ENCODE measurements at regions not wholly inside any gene's neighbourhood (a gene's known extent, or its start where the extent isn't known, plus 50 kb on each side); places are given as distances from the start of the nearest gene placed in this dataset.
"Not testable (repeated sequence)": the region's sequence is repeated elsewhere in the genome, so short reads cannot be mapped to it uniquely, and the experiment has no call there.

DNA sequence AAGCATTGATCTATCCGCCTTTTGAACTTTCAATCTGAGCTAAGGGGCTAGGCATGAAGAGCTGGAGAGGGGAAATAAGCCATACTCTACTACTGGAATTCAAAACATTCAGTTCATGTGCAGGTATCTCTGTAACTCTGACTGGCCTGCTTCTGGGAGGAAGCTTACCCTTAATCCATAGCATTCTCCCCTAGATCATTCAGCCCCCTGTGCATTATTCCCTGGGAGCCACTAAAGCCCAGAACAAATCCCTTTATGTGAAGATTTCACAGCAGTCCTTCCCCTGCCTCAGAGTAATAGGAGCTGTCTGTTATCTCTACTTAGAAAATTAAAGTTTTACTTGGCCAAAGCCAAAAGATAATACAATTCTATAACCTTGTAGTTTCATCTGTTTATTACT lies 300.7 kb downstream of the SEC16B start:
- no peak overlapping the region for H3K4me3 ChIP-seq (ENCODE audit: low read depth, low read length)
- H3K27ac ChIP-seq (ENCODE audit: low read depth, low read length) = no peak overlapping the region
- no peaks in the 10 kb centered on the region for H3K36me3 ChIP-seq (ENCODE audit: control insufficient read depth, insufficient read depth, low read length)
- H3K27me3 ChIP-seq (ENCODE audit: control insufficient read depth, insufficient read depth, low read length) = no peaks in the 10 kb centered on the region
- no peaks in the 10 kb centered on the region for H3K4me1 ChIP-seq (ENCODE audit: control insufficient read depth, insufficient read depth, low read length)
- H3K9ac ChIP-seq (ENCODE audit: low read length) = no peak overlapping the region
- H3K9me3 ChIP-seq (ENCODE audit: control insufficient read depth, insufficient read depth, low read depth, low read length) = no peaks in the 10 kb centered on the region

DNA sequence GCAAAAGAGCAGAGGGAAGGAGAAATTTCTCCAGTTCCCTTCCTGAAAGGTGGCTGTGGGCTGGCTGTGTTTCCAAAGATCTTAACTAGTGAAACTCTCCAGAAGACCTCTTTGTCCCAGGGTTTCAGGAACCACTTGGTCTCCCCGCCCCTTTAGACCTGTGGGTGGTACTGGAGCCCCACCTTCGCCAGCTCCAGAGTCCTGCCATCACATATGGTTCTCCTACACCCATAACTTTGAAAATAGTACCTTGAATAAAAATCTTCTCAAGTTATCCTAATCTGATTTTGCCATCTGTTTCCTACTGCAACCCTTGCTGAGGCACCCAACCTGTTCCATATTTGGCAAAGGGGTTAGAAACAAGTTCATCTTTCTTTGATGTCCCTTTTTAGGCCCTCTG lies 303.9 kb downstream of the SEC16B start:
- Histone ChIP-seq H3K27me3 (ENCODE audit: control insufficient read depth, insufficient read depth, low read length) (no peaks in the 10 kb centered on the region), H3K9ac (ENCODE audit: low read length) (no peak overlapping the region)

DNA sequence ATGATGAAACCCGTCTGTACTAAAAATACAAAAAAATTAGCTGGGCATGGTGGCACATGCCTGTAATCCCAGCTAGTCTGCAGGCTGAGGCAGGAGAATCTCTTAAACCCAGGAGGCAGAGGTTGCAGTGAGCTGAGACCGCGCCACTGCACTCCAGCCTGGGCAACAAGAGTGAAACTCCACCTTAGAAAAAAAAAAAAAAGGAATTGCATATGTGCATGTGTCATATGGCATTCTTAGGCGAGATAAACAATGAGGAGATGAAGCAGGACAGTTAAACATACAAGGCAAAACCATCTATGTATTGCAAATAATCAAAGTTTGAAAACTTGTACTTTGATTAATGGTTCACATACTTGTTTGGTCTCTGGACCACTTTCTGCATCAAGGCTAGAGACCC lies 305.1 kb downstream of the SEC16B start:
- not testable (repeated sequence) for H3K27ac ChIP-seq (ENCODE audit: low read depth, low read length); H3K9ac ChIP-seq (ENCODE audit: low read length); H3K27me3 ChIP-seq (ENCODE audit: control insufficient read depth, insufficient read depth, low read length); H3K9me3 ChIP-seq (ENCODE audit: control insufficient read depth, insufficient read depth, low read depth, low read length); H3K36me3 ChIP-seq (ENCODE audit: control insufficient read depth, insufficient read depth, low read length); H3K4me3 ChIP-seq (ENCODE audit: low read depth, low read length); H3K4me1 ChIP-seq (ENCODE audit: control insufficient read depth, insufficient read depth, low read length)

More for the DNA sequence above, 303.9 kb downstream of the SEC16B start:
- no peaks in the 10 kb centered on the region for H3K4me1 ChIP-seq (ENCODE audit: control insufficient read depth, insufficient read depth, low read length)
- H3K9me3 ChIP-seq (ENCODE audit: control insufficient read depth, insufficient read depth, low read depth, low read length) = no peaks in the 10 kb centered on the region
- no peak overlapping the region for H3K4me3 ChIP-seq (ENCODE audit: low read depth, low read length)
- H3K27ac ChIP-seq (ENCODE audit: low read depth, low read length) = no peak overlapping the region
- no peaks in the 10 kb centered on the region for H3K36me3 ChIP-seq (ENCODE audit: control insufficient read depth, insufficient read depth, low read length)

DNA sequence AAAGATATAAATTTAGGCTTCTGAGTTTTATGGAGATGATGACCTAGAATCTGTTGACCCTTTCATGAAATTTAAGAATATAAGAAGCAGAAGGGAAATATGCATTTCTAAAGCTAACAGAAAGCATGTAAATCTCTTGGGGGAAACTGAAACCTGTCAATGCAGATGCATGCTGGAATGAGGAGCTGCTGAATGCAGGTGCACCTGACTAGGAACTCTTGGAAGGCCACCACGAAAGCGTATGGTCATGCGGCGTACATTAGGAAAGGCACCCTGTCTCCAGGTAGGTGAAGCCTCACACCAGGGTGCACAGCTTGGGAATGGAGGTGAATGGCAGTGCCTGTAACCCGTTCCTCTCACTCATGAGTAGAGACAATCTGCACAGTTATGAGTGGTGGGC lies 309.7 kb downstream of the SEC16B start:
- H3K9ac ChIP-seq (ENCODE audit: low read length) = no peak overlapping the region
- no peak overlapping the region for H3K27ac ChIP-seq (ENCODE audit: low read depth, low read length)
- H3K27me3 ChIP-seq (ENCODE audit: control insufficient read depth, insufficient read depth, low read length) = no peaks in the 10 kb centered on the region
- H3K4me3 ChIP-seq (ENCODE audit: low read depth, low read length) = no peak overlapping the region
- no peaks in the 10 kb centered on the region for H3K9me3 ChIP-seq (ENCODE audit: control insufficient read depth, insufficient read depth, low read depth, low read length)
- H3K4me1 ChIP-seq (ENCODE audit: control insufficient read depth, insufficient read depth, low read length) = peaks cover 8% of the 10 kb centered on the region; the same call in 1 of the 2 replicates
- no peaks in the 10 kb centered on the region for H3K36me3 ChIP-seq (ENCODE audit: control insufficient read depth, insufficient read depth, low read length)

DNA sequence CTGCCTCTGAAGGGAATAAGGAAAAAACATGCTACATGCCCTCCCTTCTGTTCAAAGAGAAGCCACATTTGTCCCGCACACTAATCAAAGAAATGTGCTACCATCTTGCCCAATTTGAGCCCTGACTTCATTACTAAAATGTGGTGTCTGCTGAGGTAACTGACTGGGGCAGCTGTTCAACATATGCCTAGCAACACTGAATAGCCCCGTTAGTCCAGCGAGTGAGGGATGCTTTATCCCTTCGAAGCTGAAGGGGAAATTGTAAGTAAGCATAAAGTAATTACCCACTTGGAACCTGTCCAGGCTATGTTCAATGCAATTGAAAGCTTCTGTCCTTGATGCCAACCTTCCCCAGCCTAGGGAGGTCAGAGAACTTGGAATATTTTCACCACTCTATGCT lies 310.6 kb downstream of the SEC16B start:
- Histone ChIP-seq H3K4me3 (ENCODE audit: low read depth, low read length) (no peak overlapping the region), H3K9me3 (ENCODE audit: control insufficient read depth, insufficient read depth, low read depth, low read length) (no peaks in the 10 kb centered on the region), H3K27me3 (ENCODE audit: control insufficient read depth, insufficient read depth, low read length) (no peaks in the 10 kb centered on the region), H3K4me1 (ENCODE audit: control insufficient read depth, insufficient read depth, low read length) (peaks cover 8% of the 10 kb centered on the region; the same call in 1 of the 2 replicates), H3K36me3 (ENCODE audit: control insufficient read depth, insufficient read depth, low read length) (no peaks in the 10 kb centered on the region), H3K27ac (ENCODE audit: low read depth, low read length) (no peak overlapping the region), H3K9ac (ENCODE audit: low read length) (no peak overlapping the region)

DNA sequence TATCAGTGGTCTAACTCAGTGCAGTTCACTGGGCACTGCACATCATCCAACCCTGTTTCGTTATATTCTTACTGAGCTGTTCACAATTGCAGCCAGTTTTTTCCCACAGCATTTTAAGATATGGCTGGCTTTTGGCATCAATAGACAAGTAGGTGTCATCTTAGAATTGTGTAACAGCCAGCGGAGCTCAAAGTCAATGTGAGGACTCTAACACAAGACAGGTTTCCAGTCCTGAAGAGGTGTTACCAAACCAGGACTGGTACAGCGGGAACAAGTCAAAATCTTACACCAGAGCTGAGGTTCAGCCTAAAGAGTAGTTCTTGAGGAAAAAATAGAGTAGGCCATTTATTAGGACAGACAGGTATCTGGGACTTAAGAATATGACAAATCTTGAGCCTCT lies 313.3 kb downstream of the SEC16B start:
- Histone ChIP-seq H3K36me3 (ENCODE audit: control insufficient read depth, insufficient read depth, low read length) (no peaks in the 10 kb centered on the region), H3K9me3 (ENCODE audit: control insufficient read depth, insufficient read depth, low read depth, low read length) (no peaks in the 10 kb centered on the region), H3K4me3 (ENCODE audit: low read depth, low read length) (no peak overlapping the region), H3K27me3 (ENCODE audit: control insufficient read depth, insufficient read depth, low read length) (no peaks in the 10 kb centered on the region), H3K4me1 (ENCODE audit: control insufficient read depth, insufficient read depth, low read length) (peaks cover 8% of the 10 kb centered on the region; the same call in 1 of the 2 replicates), H3K27ac (ENCODE audit: low read depth, low read length) (no peak overlapping the region), H3K9ac (ENCODE audit: low read length) (no peak overlapping the region)

DNA sequence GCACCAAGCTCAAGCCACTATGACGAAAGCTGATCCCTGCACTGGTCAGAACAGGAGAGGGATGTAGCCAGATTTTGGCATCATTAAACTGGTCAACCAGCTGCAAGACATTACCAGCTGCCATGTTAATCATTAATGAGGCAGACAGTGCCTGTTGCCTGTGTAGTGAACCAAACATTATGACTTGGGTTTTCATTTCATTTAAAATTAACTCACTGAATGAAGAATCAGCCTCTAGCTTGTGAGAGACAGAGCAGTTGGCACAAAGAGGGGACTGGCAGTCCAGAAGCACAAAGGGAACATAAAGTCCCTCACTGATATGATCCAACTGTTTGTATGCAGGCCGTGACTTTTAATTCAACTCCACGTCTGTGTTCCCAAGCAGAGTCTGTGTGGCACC lies 318.9 kb downstream of the SEC16B start:
- H3K36me3 ChIP-seq (ENCODE audit: control insufficient read depth, insufficient read depth, low read length) = no peaks in the 10 kb centered on the region
- H3K27me3 ChIP-seq (ENCODE audit: control insufficient read depth, insufficient read depth, low read length) = no peaks in the 10 kb centered on the region
- no peaks in the 10 kb centered on the region for H3K9me3 ChIP-seq (ENCODE audit: control insufficient read depth, insufficient read depth, low read depth, low read length)
- H3K27ac ChIP-seq (ENCODE audit: low read depth, low read length) = no peak overlapping the region
- H3K9ac ChIP-seq (ENCODE audit: low read length) = no peak overlapping the region
- H3K4me3 ChIP-seq (ENCODE audit: low read depth, low read length) = no peak overlapping the region
- peaks cover 15% of the 10 kb centered on the region; the same call in 1 of the 2 replicates for H3K4me1 ChIP-seq (ENCODE audit: control insufficient read depth, insufficient read depth, low read length)

DNA sequence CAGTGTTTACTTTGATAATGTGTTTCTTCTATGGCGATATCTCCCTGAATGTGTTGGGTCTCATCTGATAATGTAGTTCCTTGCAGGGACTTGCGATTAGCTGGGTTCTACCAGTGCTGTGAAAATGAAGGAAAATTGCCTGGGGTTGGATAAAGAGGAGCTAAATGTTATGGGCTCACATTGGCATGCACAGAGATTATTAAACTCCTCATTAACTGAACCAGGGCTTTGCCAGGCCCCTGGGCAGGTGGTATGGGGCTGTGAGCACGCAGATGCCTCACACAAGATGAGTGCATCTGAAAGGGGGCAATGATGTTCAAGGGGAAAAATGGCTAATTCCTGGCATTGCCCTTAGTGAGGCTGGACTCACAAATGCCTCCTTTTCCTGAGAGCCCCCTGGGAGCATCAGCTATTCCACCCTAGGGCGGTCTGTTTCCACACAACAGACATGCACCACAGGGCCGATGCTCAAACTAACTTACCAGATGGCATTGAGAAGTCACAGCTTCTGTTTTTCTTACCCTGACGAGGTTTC lies 321.1 kb downstream of the SEC16B start:
- no peaks in the 10 kb centered on the region for H3K36me3 ChIP-seq (ENCODE audit: control insufficient read depth, insufficient read depth, low read length)
- no peak overlapping the region for H3K4me3 ChIP-seq (ENCODE audit: low read depth, low read length)
- no peak overlapping the region for H3K9ac ChIP-seq (ENCODE audit: low read length)
- no peak overlapping the region for H3K27ac ChIP-seq (ENCODE audit: low read depth, low read length)
- H3K4me1 ChIP-seq (ENCODE audit: control insufficient read depth, insufficient read depth, low read length) = peaks cover 10% of the 10 kb centered on the region; the same call in 1 of the 2 replicates
- no peaks in the 10 kb centered on the region for H3K27me3 ChIP-seq (ENCODE audit: control insufficient read depth, insufficient read depth, low read length)
- H3K9me3 ChIP-seq (ENCODE audit: control insufficient read depth, insufficient read depth, low read depth, low read length) = no peaks in the 10 kb centered on the region

DNA sequence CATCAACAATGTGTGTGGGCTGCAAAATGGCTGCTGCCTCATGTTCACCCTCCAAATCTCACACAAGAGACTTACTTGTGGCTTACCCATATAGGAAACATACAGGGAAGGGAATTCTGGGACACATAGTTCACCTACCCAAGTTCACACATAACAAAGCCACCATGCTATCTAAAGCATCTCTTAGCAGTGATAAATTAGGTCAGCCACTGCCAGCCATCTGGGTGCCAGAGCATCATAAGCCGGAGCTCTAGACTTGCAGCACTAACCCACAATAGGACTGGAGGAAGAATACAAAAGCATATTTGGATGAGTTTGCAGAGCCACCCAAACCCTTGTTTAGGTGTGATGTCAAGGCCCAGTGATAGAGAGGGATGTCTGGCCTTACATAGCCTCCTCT lies 321.7 kb downstream of the SEC16B start:
- Histone ChIP-seq H3K9ac (ENCODE audit: low read length) (no peak overlapping the region), H3K4me1 (ENCODE audit: control insufficient read depth, insufficient read depth, low read length) (peaks cover 10% of the 10 kb centered on the region; the same call in 1 of the 2 replicates), H3K36me3 (ENCODE audit: control insufficient read depth, insufficient read depth, low read length) (no peaks in the 10 kb centered on the region), H3K27ac (ENCODE audit: low read depth, low read length) (no peak overlapping the region), H3K9me3 (ENCODE audit: control insufficient read depth, insufficient read depth, low read depth, low read length) (no peaks in the 10 kb centered on the region), H3K4me3 (ENCODE audit: low read depth, low read length) (no peak overlapping the region), H3K27me3 (ENCODE audit: control insufficient read depth, insufficient read depth, low read length) (no peaks in the 10 kb centered on the region)

DNA sequence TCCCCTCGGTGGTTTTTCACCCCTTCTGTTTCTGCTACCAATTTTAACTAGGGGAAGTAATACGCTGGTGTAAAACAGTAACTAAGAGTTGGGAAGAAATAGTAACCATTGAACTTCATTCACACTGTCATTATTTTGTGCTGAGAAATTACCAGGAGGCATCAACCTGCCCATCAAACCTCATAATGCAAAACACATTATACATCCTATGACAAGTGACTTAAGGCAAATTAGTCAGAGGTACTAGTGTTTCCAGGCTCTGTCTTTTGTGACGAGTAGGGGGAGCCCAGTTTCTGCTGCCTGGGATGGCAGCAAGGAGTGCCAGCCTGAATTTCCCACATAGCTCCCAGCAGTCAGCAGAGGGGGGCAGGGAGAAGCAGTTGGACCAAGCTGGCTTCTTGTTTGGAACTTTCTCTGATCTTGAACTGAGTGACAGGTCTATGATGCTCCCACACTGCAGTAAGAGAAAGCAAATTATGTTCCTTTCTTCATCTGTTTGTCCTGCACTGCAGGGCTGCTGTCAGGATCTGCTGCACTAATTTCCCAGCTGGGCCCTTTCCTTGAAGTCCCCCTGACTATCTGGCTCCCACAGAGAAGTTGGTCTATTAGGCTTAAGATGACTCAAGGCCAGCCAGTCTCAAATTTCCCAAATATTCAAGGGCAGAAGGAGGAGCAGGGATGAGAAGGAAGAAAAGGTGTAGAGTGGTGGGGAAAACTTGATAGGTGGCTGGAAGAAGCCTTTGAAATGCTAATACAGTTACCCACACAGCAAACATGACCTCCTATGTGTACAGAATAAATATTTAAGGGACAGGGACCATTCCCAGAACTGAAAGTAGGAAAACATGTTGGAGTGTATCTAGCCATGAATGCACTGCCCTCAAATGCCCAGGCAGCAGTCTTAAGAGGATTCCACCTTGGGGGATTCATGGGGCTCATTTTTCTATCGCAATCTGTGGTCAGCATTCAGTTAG lies 322.8 kb downstream of the SEC16B start:
- Histone ChIP-seq H3K9ac (ENCODE audit: low read length) (no peak overlapping the region), H3K4me3 (ENCODE audit: low read depth, low read length) (no peak overlapping the region), H3K36me3 (ENCODE audit: control insufficient read depth, insufficient read depth, low read length) (no peaks in the 10 kb centered on the region), H3K4me1 (ENCODE audit: control insufficient read depth, insufficient read depth, low read length) (peaks cover 10% of the 10 kb centered on the region; the same call in 1 of the 2 replicates), H3K9me3 (ENCODE audit: control insufficient read depth, insufficient read depth, low read depth, low read length) (no peaks in the 10 kb centered on the region), H3K27ac (ENCODE audit: low read depth, low read length) (no peak overlapping the region), H3K27me3 (ENCODE audit: control insufficient read depth, insufficient read depth, low read length) (no peaks in the 10 kb centered on the region)

DNA sequence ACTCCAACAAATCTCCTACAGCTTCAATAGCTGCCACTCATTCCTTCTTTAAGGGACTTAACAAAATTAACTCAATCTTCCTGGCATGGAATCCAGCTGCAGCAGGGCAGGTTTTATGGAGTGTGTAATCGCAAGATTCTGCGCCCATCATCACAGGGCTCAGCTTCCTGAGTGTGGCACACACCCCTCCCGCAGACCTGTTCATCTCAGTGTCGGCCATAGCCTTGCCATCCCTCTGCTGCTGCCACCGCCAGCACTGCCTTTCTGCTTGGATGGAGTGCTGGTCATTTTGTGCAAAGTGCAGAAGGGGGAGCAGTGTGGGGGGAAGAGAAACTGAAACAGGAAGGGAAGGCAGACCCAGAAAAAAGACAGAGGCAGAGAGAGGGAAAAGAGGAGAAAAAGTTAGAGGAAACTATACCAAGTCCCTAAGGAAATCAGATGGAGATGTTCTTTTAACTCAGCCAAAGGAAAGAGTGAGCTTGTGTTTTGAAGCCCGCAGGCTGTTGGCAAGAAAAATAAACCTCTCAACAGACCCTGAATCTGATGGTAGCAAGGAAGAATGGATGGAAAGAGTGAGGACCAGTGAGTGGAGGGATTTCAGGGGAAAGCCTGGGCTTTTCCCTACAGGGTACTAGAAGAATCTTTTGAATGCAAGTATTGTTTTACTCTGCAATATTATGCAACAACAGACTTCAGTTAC lies 324.2 kb downstream of the SEC16B start:
- Histone ChIP-seq H3K9ac (ENCODE audit: low read length) (no peak overlapping the region), H3K9me3 (ENCODE audit: control insufficient read depth, insufficient read depth, low read depth, low read length) (no peaks in the 10 kb centered on the region), H3K4me3 (ENCODE audit: low read depth, low read length) (no peak overlapping the region), H3K27me3 (ENCODE audit: control insufficient read depth, insufficient read depth, low read length) (no peaks in the 10 kb centered on the region), H3K27ac (ENCODE audit: low read depth, low read length) (no peak overlapping the region), H3K36me3 (ENCODE audit: control insufficient read depth, insufficient read depth, low read length) (no peaks in the 10 kb centered on the region), H3K4me1 (ENCODE audit: control insufficient read depth, insufficient read depth, low read length) (peaks cover 10% of the 10 kb centered on the region; the same call in 1 of the 2 replicates)

All from HUES6 (cell line).